Stimulated activated effector memory CD8-positive, alpha-beta T cell treated with anti-CD3 and anti-CD28 coated beads, Interleukin-12 subunit alpha, Interleukin-12 subunit beta, amount 100 ng/mL, for 72 hours (primary cell): ENCODE measurements at regions not wholly inside any gene's neighbourhood (a gene's known extent, or its start where the extent isn't known, plus 50 kb on each side); places are given as distances from the start of the nearest gene placed in this dataset.

ENCODE experiments used
- ATAC-seq: fragments of 150-1000 bp; cut with Tn5 transposase; 2 replicates; pipeline ENCODE4 v1.10.0; 2021
- DNase-seq, 2 donors: peaks; one replicate each; pipeline ENCODE4 v3.0.0; 2021 to 2022; ENCODE audit warnings: low spot score in 2 of 2
- H3K27ac Mint-ChIP-seq: one replicate; pipeline ENCODE4 v1.8.0; 2022; ENCODE audit warnings: mild to moderate bottlenecking, mixed read lengths
- H3K36me3 Mint-ChIP-seq: one replicate; pipeline ENCODE4 v1.8.0; 2022; ENCODE audit warnings: mild to moderate bottlenecking, mixed read lengths
- H3K4me1 Mint-ChIP-seq: one replicate; pipeline ENCODE4 v1.8.0; 2022; ENCODE audit warnings: mixed read lengths
- H3K4me3 Mint-ChIP-seq: one replicate; pipeline ENCODE4 v1.8.0; 2022; ENCODE audit warnings: mild to moderate bottlenecking, mixed read lengths
- H3K9me3 Mint-ChIP-seq: one replicate; pipeline ENCODE4 v1.8.0; 2022; ENCODE audit warnings: mixed read lengths

- no peaks in the 10 kb centered on the region for H3K4me1 Mint-ChIP-seq
- no peaks in the 10 kb centered on the region for H3K36me3 Mint-ChIP-seq
- H3K9me3 Mint-ChIP-seq, result no peaks in the 10 kb centered on the region
- no peak for ATAC-seq
- DNase-seq, result no peak
- H3K4me3 Mint-ChIP-seq, result no peak overlapping the region
- H3K27ac Mint-ChIP-seq, result no peak overlapping the region
Measured at GRCh38 chr2:156017341-156017885, 315.1 kb downstream of the NR4A2 start.

- Mint-ChIP-seq H3K36me3 (no peaks in the 10 kb centered on the region), H3K4me3 (no peak overlapping the region), H3K4me1 (no peaks in the 10 kb centered on the region), H3K9me3 (peaks cover 2% of the 10 kb centered on the region), H3K27ac (no peak overlapping the region)
- ATAC-seq (no peak), DNase-seq (no peak)
Measured at GRCh38 chr2:156009293-156009692, 323.2 kb downstream of the NR4A2 start.

GRCh38 chr2:156006721-156007618, 325.6 kb downstream of the NR4A2 start:
- Mint-ChIP-seq H3K9me3 (peaks cover 2% of the 10 kb centered on the region), H3K4me3 (no peak overlapping the region), H3K36me3 (no peaks in the 10 kb centered on the region), H3K4me1 (no peaks in the 10 kb centered on the region), H3K27ac (no peak overlapping the region)
- DNase-seq (no peak), ATAC-seq (peak; percentile 34)

- DNase-seq (no peak), ATAC-seq (peak; percentile 59)
- Mint-ChIP-seq H3K27ac (no peak overlapping the region), H3K36me3 (no peaks in the 10 kb centered on the region), H3K9me3 (peaks cover 2% of the 10 kb centered on the region), H3K4me3 (no peak overlapping the region), H3K4me1 (no peaks in the 10 kb centered on the region)
Measured at GRCh38 chr2:156005999-156006712, 326.4 kb downstream of the NR4A2 start.

GRCh38 chr2:156005531-156005930, 327.0 kb downstream of the NR4A2 start:
- no peak overlapping the region for H3K27ac Mint-ChIP-seq
- ATAC-seq, result peak; percentile 38
- no peaks in the 10 kb centered on the region for H3K36me3 Mint-ChIP-seq
- DNase-seq, result no peak
- H3K9me3 Mint-ChIP-seq, result peaks cover 2% of the 10 kb centered on the region
- H3K4me1 Mint-ChIP-seq, result no peaks in the 10 kb centered on the region
- H3K4me3 Mint-ChIP-seq, result no peak overlapping the region

GRCh38 chr2:156004459-156004858, 328.1 kb downstream of the NR4A2 start:
- ATAC-seq, result no peak
- peaks cover 2% of the 10 kb centered on the region for H3K9me3 Mint-ChIP-seq
- DNase-seq, result no peak
- H3K4me3 Mint-ChIP-seq, result no peak overlapping the region
- H3K36me3 Mint-ChIP-seq, result no peaks in the 10 kb centered on the region
- no peak overlapping the region for H3K27ac Mint-ChIP-seq
- H3K4me1 Mint-ChIP-seq, result no peaks in the 10 kb centered on the region

- Mint-ChIP-seq H3K36me3 (no peaks in the 10 kb centered on the region), H3K4me1 (no peaks in the 10 kb centered on the region), H3K27ac (no peak overlapping the region), H3K4me3 (no peak overlapping the region), H3K9me3 (no peaks in the 10 kb centered on the region)
- DNase-seq (no peak), ATAC-seq (no peak)
Measured at GRCh38 chr2:156003780-156004179, 328.7 kb downstream of the NR4A2 start.

- Mint-ChIP-seq H3K36me3 (no peaks in the 10 kb centered on the region), H3K4me3 (no peak overlapping the region), H3K27ac (no peak overlapping the region), H3K9me3 (no peaks in the 10 kb centered on the region), H3K4me1 (no peaks in the 10 kb centered on the region)
- DNase-seq, result no peak
- no peak for ATAC-seq
Measured at GRCh38 chr2:156001851-156002250, 330.7 kb downstream of the NR4A2 start.

- no peaks in the 10 kb centered on the region for H3K36me3 Mint-ChIP-seq
- H3K4me1 Mint-ChIP-seq, result no peaks in the 10 kb centered on the region
- no peak for DNase-seq
- H3K27ac Mint-ChIP-seq, result no peak overlapping the region
- no peak for ATAC-seq
- H3K4me3 Mint-ChIP-seq, result no peak overlapping the region
- H3K9me3 Mint-ChIP-seq, result no peaks in the 10 kb centered on the region
Measured at GRCh38 chr2:155997538-155997937, 335.0 kb downstream of the NR4A2 start.

- Mint-ChIP-seq H3K27ac (no peak overlapping the region), H3K4me3 (no peak overlapping the region), H3K4me1 (no peaks in the 10 kb centered on the region), H3K36me3 (no peaks in the 10 kb centered on the region), H3K9me3 (no peaks in the 10 kb centered on the region)
- no peak for ATAC-seq
- no peak for DNase-seq
Measured at GRCh38 chr2:155994315-155994714, 338.2 kb downstream of the NR4A2 start.

GRCh38 chr2:155983845-155984244, 348.7 kb downstream of the NR4A2 start:
- DNase-seq (no peak), ATAC-seq (no peak)
- H3K9me3 Mint-ChIP-seq, result no peaks in the 10 kb centered on the region
- H3K4me1 Mint-ChIP-seq, result no peaks in the 10 kb centered on the region
- no peak overlapping the region for H3K27ac Mint-ChIP-seq
- H3K36me3 Mint-ChIP-seq, result no peaks in the 10 kb centered on the region
- H3K4me3 Mint-ChIP-seq, result no peak overlapping the region

GRCh38 chr2:155982135-155982534, 350.4 kb downstream of the NR4A2 start:
- ATAC-seq, result no peak

GRCh38 chr2:155980941-155981560, 351.5 kb downstream of the NR4A2 start:
- no peaks in the 10 kb centered on the region for H3K4me1 Mint-ChIP-seq
- H3K36me3 Mint-ChIP-seq, result no peaks in the 10 kb centered on the region
- DNase-seq (no peak), ATAC-seq (peak; percentile 54)
- H3K27ac Mint-ChIP-seq, result no peak overlapping the region
- H3K4me3 Mint-ChIP-seq, result no peak overlapping the region
- no peaks in the 10 kb centered on the region for H3K9me3 Mint-ChIP-seq

More at GRCh38 chr2:155982135-155982534, 350.4 kb downstream of the NR4A2 start:
- Mint-ChIP-seq H3K9me3 (no peaks in the 10 kb centered on the region), H3K36me3 (no peaks in the 10 kb centered on the region), H3K27ac (no peak overlapping the region), H3K4me1 (no peaks in the 10 kb centered on the region), H3K4me3 (no peak overlapping the region)
- DNase-seq, result no peak

GRCh38 chr2:155975734-155976133, 356.8 kb downstream of the NR4A2 start:
- Mint-ChIP-seq H3K36me3 (no peaks in the 10 kb centered on the region), H3K4me1 (no peaks in the 10 kb centered on the region), H3K27ac (no peak overlapping the region), H3K9me3 (no peaks in the 10 kb centered on the region), H3K4me3 (no peak overlapping the region)
- ATAC-seq, result no peak
- DNase-seq, result no peak

GRCh38 chr2:155972916-155973315, 359.6 kb downstream of the NR4A2 start:
- no peak overlapping the region for H3K4me3 Mint-ChIP-seq
- H3K27ac Mint-ChIP-seq, result no peak overlapping the region
- H3K9me3 Mint-ChIP-seq, result no peaks in the 10 kb centered on the region
- ATAC-seq, result no peak
- no peak for DNase-seq
- H3K4me1 Mint-ChIP-seq, result no peaks in the 10 kb centered on the region
- no peaks in the 10 kb centered on the region for H3K36me3 Mint-ChIP-seq
